Activated naive CD8-positive, alpha-beta T cell treated with anti-CD3 and anti-CD28 coated beads, Interleukin-2, amount 50 U/mL, for 16 hours (primary cell): ENCODE measurements at regions not wholly inside any gene's neighbourhood (a gene's known extent, or its start where the extent isn't known, plus 50 kb on each side); places are given as distances from the start of the nearest gene placed in this dataset.

Experiments
- DNase-seq: peaks from one replicate; pipeline ENCODE4 v3.0.0-alpha.2; 2020; ENCODE audit warnings: low read depth, low spot score

DNA sequence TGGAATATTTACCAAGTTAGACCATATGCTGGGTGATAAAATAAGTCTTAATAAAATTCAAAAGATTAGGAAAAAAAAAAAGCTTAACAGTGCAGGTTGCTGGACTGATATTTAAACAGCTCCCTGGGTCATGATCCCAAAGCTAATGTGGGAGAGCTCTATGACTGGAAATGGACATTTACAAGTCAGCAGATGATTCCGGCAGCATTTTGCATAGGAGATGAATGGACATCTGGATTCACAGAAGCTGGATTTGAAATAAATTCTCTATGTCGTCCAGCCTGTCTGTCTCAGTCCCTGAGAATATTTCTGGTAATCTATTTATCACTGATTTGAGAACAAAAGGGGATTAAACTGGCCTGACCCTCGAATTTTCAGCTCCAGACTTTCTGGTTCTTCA lies 52.3 kb upstream of the KLHL25 start:
- no peak for DNase-seq

- DNase-seq = no peak
Measured at GRCh38 chr15:85849946-85850345, 55.2 kb upstream of the KLHL25 start.

DNA sequence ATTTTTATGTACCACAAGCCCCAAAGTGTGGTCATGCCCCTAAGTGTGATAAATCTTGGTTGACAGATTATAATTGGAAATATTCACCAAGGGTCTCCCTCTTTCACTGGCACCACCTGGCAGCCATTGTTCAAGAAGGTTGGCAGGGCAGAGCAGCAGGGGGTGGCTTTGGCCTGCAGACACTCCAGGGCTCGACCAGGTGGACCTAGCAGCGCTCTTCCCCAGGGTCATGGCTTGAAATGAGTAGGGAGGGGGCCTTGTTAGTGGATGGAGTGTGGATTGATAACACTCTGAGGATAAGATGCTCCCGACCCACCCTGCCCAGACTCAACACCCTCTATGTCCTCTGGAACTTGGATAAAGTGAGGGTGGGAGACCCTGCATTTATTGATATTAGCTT lies 58.2 kb upstream of the KLHL25 start:
- DNase-seq = no peak

GRCh38 chr15:85854345-85855097 lies 59.8 kb upstream of the KLHL25 start:
- peak; percentile 10 for DNase-seq

GRCh38 chr15:85858586-85859375 lies 64.1 kb upstream of the KLHL25 start:
- DNase-seq = peak; percentile 19

DNA sequence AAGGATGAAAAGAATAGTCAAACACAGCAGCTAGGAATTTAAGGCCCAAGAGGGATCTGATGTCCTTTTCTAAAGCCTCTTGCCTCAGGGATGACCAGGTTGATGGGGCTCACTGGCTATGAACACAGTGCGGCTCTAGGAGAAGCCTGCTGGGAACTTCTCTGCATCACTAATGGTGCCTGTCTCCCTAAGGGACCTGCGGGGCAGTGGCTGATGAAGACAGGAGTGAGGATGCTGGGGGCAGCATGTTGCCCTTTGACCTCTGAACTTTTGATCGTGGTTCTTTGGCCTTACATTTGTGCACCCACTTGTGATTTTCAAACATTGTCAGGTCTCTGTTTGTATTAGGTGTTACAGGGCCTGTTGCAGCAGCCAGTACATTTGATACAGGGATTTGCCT lies 64.9 kb upstream of the KLHL25 start:
- DNase-seq = no peak

- no peak for DNase-seq
Measured at GRCh38 chr15:85860394-85861161, 65.9 kb upstream of the KLHL25 start.

DNA sequence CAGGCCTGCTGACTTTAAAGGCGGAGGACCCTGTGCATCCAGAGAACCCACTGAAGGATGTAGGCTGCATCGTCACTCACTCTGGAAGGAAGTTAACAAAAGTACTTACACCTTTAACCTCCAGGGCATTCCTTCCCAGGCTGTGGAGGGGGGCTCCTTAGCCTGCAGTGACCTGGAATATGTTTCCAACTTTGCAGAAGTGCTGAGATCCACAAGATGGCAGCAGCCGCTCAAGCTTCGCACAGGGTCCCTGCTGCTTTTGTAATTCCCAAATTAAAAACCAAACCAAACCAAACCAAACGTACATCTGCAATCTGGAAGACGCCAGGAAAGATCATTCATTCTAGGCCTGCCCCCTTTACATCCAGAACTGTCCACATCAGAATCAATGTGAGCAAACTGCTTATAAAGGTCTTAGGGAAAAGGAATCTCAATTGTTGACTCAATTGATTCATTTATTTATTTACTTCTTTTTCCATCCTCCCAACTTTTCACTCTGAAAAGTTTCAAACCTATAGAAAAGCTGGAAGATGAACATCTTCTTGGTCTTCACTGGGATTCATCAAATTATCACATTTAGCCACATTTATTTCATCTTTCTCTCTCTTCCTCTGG lies 70.5 kb upstream of the KLHL25 start:
- no peak for DNase-seq

- no peak for DNase-seq
Measured at GRCh38 chr15:85867250-85867649, 72.5 kb upstream of the KLHL25 start.

GRCh38 chr15:85869124-85869523 lies 74.4 kb upstream of the KLHL25 start:
- DNase-seq = no peak

DNA sequence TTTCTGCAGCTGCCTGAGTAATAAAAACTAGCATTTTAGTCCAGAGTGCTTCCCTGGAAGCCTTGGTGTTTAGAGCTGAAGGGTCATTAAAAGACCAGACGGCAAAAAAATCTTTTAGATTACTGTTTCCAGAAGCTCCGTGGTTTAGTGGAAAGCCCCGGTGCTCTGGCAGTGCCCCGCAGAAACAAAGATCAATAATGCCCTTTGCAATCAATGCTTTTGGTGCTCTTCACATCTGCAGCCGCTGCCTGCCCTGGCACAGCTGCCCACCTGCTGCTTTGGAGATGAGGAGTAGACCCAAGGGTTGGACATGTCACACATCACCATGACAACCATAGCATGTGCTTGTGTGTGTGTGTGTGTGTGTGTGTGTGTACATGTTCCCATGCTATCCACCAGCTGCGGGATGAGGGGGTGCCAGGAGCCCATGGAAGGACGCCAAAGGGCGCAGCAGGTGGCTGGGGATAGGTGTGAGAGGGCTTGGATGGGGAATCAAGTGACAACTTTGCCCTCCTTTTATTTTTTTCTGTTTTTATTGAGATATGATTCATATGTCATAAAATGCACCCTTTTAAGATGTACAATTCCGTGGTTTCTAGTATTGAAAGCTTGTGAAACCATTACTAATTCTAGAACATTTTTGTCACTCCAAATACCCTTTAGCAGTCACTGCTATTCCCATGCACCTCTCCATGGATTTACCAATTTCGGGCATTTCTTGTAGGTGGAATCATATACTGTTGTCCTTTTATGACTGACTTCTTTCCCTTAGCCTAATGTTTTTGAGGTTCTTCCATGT lies 75.7 kb upstream of the KLHL25 start:
- DNase-seq = no peak

DNA sequence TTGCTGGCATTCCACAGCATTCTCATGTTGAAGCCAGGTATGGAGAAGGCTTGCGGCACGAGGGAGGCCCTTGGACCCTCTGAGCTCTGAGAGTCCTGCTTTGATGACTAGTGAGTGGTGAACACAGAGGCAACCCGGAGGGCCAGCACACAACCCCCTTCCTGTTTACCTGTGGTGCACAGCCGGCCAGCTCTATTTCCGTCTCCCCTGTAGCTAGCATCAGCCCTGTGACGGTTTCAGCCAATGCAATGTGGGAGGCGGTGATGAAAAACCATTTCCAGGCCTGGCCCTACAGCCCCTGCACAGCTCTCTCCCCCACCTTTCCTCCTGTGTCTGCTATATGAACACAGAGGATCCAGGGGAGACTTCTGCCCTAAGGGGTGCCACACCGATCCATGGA lies 76.8 kb upstream of the KLHL25 start:
- DNase-seq = no peak

DNA sequence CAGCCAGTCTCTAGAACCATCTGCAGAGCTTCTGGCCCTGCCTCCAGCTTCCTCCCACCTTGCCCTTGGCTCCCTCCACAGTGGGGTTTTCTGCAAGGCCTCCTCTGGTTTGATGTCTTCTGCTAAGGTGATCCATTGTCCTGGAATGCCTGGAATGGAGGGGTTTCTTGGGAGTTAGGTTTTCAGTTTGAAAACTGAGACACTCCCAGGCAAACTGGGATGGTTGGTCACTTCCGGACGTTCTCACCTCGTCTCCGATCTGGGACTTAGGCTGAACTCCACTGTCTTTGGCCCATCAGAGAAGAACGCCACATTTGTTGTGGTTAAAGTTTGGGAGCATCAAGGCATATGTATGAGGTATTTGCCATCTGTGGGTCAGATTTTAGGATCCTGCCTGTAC lies 77.4 kb upstream of the KLHL25 start:
- no peak for DNase-seq

DNA sequence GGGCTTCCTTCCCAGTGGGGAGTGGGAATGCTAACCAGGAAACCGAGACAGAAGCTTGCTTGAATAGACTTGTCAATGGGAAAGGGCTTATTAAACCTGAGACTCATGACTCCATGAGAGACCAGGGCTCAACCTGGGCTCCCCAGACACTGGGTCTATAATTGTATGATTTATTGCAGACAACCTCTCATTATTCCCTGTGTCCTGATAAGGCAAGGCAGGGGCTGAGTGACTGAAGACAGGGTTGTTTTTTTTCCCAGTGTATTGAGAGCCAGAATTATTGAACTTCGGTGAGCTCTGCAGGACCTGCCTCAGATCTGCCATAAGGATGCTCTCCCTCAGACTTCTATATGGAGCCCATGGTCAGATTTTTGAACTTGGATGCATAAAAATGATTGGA lies 79.5 kb upstream of the KLHL25 start:
- no peak for DNase-seq

DNA sequence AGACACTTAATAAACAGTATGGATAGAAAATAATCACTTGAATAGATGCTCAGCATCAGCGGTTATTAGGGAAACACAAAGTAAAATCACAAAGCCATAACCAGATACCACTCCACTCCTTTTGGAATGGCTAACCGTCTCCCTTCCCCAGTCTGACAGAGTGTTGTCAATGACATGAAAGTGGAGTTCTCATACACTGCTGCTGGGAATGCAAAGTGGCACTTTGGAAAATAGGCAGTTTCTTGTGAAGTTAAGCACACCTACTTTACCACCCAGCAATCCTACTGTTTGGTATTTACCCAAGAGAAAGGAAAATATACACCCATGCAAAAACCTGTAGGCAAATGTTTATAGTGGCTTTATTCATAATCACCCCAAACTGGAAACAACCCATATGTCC lies 81.0 kb upstream of the KLHL25 start:
- no peak for DNase-seq

- no peak for DNase-seq
Measured at GRCh38 chr15:85878828-85879225, 84.1 kb upstream of the KLHL25 start.

DNA sequence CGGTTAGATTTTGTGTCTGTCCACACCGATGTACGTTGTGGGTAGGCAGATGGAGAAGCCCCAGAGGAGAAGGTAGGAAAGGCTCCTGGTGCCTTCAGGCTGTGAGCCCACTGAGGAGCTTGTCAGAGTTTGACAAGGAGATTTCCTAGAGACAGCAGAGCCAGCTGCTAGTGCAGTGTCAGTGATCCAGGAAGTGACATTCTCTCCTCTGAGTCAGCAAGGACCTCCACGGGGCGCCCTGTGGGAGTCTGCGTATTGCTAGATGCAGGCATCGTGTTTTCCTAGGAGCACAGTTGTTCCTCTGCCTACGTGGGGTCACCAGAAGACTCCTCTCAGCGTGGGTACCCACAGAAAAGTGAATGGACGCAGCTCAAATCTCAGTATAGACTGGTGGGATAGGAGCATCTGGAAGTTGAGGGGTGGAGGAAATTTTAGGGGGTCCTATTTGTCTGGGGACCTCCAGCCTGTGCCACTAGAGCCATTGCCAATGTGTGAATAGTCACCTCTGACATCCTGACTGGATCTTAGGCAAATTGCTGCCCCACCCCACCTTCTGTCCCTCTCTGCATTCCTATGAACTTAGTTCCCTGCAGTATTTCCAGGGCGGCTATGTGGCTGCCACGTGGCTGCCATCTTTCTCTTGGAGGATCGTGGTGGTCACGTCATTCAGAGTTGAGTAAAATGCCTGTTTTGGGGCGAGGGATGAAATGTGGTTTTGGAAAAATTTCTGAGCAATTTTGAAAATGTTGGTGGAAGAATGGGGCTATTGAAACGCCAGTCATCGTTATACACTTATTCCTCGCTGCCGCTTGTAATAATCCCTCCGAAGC lies 84.8 kb upstream of the KLHL25 start:
- no peak for DNase-seq

GRCh38 chr15:85880501-85881190 lies 85.9 kb upstream of the KLHL25 start:
- no peak for DNase-seq

DNA sequence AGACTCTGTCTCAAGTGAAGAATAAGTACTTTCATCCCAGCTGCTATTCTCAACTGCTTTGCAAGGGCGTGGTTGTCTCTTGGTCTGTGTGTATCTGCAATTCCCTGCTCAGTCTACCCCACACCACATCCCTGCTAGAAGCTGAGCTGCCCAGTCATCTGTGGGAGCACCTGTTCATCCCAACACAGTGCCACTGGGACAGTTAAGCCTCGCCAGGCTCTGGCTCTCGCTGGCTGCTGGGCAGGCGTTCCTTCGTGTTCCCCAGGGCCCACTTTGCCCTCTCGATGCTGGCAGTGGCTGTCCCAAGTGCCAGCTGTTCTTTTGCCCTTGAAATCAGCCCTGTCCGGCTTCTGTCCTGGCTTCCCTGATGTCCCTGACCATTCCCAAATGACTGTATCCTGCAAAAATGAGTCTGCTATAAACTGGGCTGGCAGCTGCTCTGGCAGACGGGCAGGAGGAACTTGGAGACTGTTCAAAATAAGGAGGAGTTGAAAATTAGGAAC lies 91.6 kb upstream of the KLHL25 start:
- no peak for DNase-seq
